ENCODE measurements at regions not wholly inside any gene's neighbourhood (a gene's known extent, or its start where the extent isn't known, plus 50 kb on each side); places are given as distances from the start of the nearest gene placed in this dataset.

DNA sequence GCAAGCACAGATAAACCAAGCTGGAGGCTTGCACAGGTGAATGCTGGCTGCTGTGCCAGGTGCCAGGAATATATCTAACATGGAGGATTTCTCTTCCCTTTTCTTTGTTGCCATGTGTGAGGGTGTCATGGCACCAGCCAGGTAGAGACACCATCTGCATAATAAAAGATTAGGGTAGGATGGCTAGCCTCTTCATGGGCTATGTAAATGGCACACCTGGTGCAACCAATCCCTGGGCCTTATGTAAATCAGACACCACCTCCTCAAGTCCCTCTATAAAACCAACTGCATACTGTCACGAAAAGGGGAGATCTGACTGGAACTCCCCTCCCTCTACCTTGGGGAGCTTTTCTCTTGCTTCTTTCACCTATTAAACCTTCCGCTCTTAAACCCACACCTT is 322.5 kb upstream of the POM121L12 start:
- no peaks in the 10 kb centered on the region for H3K27me3 ChIP-seq (ENCODE audit: control insufficient read depth, insufficient read depth, low read length)
- H3K27ac ChIP-seq (ENCODE audit: low read length), result no peak overlapping the region
- no peak for DNase-seq (ENCODE audit: low read depth, low spot score)
- no peaks in the 10 kb centered on the region for H3K36me3 ChIP-seq (ENCODE audit: control insufficient read depth, insufficient read depth, low read length)
- no CpG with 5 or more reads among the region's 2 CpGs for WGBS (ENCODE audit: insufficient coverage, insufficient read length)
- H3K9me3 ChIP-seq (ENCODE audit: control insufficient read depth, insufficient read depth, low read length), result no peaks in the 10 kb centered on the region
- no peaks in the 10 kb centered on the region for H3K4me1 ChIP-seq (ENCODE audit: control insufficient read depth, insufficient read depth, low read length)
- H3K4me3 ChIP-seq (ENCODE audit: low read length), result no peak overlapping the region

GRCh38 chr7:52711951-52712350 is 323.5 kb upstream of the POM121L12 start:
- Histone ChIP-seq H3K27me3 (ENCODE audit: control insufficient read depth, insufficient read depth, low read length) (no peaks in the 10 kb centered on the region), H3K27ac (ENCODE audit: low read length) (no peak overlapping the region), H3K4me3 (ENCODE audit: low read length) (no peak overlapping the region), H3K36me3 (ENCODE audit: control insufficient read depth, insufficient read depth, low read length) (no peaks in the 10 kb centered on the region), H3K9me3 (ENCODE audit: control insufficient read depth, insufficient read depth, low read length) (no peaks in the 10 kb centered on the region), H3K4me1 (ENCODE audit: control insufficient read depth, insufficient read depth, low read length) (no peaks in the 10 kb centered on the region)
- no CpG with 5 or more reads among the region's 1 CpG for WGBS (ENCODE audit: insufficient coverage, insufficient read length)
- no peak for DNase-seq (ENCODE audit: low read depth, low spot score)

GRCh38 chr7:52708846-52709245 is 326.6 kb upstream of the POM121L12 start:
- H3K4me1 ChIP-seq (ENCODE audit: control insufficient read depth, insufficient read depth, low read length), result no peaks in the 10 kb centered on the region
- H3K36me3 ChIP-seq (ENCODE audit: control insufficient read depth, insufficient read depth, low read length), result no peaks in the 10 kb centered on the region
- WGBS (ENCODE audit: insufficient coverage, insufficient read length), result no CpG with 5 or more reads among the region's 3 CpGs
- no peak for DNase-seq (ENCODE audit: low read depth, low spot score)
- H3K9me3 ChIP-seq (ENCODE audit: control insufficient read depth, insufficient read depth, low read length), result no peaks in the 10 kb centered on the region
- H3K4me3 ChIP-seq (ENCODE audit: low read length), result no peak overlapping the region
- H3K27me3 ChIP-seq (ENCODE audit: control insufficient read depth, insufficient read depth, low read length), result no peaks in the 10 kb centered on the region
- H3K27ac ChIP-seq (ENCODE audit: low read length), result no peak overlapping the region

DNA sequence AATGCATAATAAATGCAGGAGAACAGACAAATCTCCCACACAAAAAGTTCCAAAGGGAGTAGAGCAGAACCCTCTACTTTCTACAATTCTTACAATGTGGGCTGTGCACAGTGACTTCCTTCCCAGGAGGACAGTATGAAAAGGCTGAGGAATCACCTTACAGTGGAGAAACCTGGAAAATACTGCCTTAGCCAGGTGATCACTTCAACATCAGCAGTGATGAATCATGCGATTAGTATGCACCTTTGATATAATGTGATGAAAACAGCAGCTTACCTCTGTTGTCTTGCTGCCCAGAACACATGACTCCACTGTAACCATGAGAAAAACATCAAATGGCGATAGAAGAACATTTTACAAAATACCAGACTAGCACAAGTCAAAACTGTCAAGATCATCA is 329.7 kb upstream of the POM121L12 start:
- H3K9me3 ChIP-seq (ENCODE audit: control insufficient read depth, insufficient read depth, low read length), result no peaks in the 10 kb centered on the region
- no peaks in the 10 kb centered on the region for H3K4me1 ChIP-seq (ENCODE audit: control insufficient read depth, insufficient read depth, low read length)
- H3K27ac ChIP-seq (ENCODE audit: low read length), result no peak overlapping the region
- no peak for DNase-seq (ENCODE audit: low read depth, low spot score)
- no CpG with 5 or more reads among the region's 2 CpGs for WGBS (ENCODE audit: insufficient coverage, insufficient read length)
- H3K27me3 ChIP-seq (ENCODE audit: control insufficient read depth, insufficient read depth, low read length), result no peaks in the 10 kb centered on the region
- H3K36me3 ChIP-seq (ENCODE audit: control insufficient read depth, insufficient read depth, low read length), result no peaks in the 10 kb centered on the region
- H3K4me3 ChIP-seq (ENCODE audit: low read length), result no peak overlapping the region

GRCh38 chr7:52700349-52700748 is 335.1 kb upstream of the POM121L12 start:
- Histone ChIP-seq H3K4me1 (ENCODE audit: control insufficient read depth, insufficient read depth, low read length) (no peaks in the 10 kb centered on the region), H3K27ac (ENCODE audit: low read length) (no peak overlapping the region), H3K36me3 (ENCODE audit: control insufficient read depth, insufficient read depth, low read length) (no peaks in the 10 kb centered on the region), H3K4me3 (ENCODE audit: low read length) (no peak overlapping the region), H3K9me3 (ENCODE audit: control insufficient read depth, insufficient read depth, low read length) (no peaks in the 10 kb centered on the region), H3K27me3 (ENCODE audit: control insufficient read depth, insufficient read depth, low read length) (no peaks in the 10 kb centered on the region)
- no CpG with 5 or more reads among the region's 2 CpGs for WGBS (ENCODE audit: insufficient coverage, insufficient read length)
- no peak for DNase-seq (ENCODE audit: low read depth, low spot score)

- H3K4me3 ChIP-seq (ENCODE audit: low read length), result no peak overlapping the region
- no peaks in the 10 kb centered on the region for H3K9me3 ChIP-seq (ENCODE audit: control insufficient read depth, insufficient read depth, low read length)
- no peaks in the 10 kb centered on the region for H3K27me3 ChIP-seq (ENCODE audit: control insufficient read depth, insufficient read depth, low read length)
- WGBS (ENCODE audit: insufficient coverage, insufficient read length), result no CpG with 5 or more reads among the region's 5 CpGs
- H3K36me3 ChIP-seq (ENCODE audit: control insufficient read depth, insufficient read depth, low read length), result no peaks in the 10 kb centered on the region
- no peak for DNase-seq (ENCODE audit: low read depth, low spot score)
- no peaks in the 10 kb centered on the region for H3K4me1 ChIP-seq (ENCODE audit: control insufficient read depth, insufficient read depth, low read length)
- no peak overlapping the region for H3K27ac ChIP-seq (ENCODE audit: low read length)
Measured at GRCh38 chr7:52695973-52696595, 339.3 kb upstream of the POM121L12 start.

DNA sequence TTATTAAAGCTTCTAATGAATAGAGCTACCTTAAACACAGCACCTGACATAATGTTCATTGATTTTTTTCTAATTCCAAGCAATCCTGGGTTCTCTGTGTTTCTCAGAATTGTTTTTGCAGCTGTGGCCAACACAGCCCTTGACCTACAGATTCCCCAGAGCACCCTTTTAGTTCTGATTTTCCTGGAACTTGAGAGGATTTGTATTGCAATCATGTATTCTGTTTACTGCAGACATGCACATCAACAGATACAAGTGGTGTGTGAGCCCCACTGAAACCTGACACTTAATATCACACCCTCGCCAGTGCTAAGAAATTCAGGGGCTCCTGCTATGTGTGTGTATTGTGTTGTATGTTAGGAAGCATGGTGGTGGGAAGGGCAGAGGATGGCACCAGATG is 344.2 kb upstream of the POM121L12 start:
- no peaks in the 10 kb centered on the region for H3K36me3 ChIP-seq (ENCODE audit: control insufficient read depth, insufficient read depth, low read length)
- H3K9me3 ChIP-seq (ENCODE audit: control insufficient read depth, insufficient read depth, low read length), result no peaks in the 10 kb centered on the region
- no peaks in the 10 kb centered on the region for H3K4me1 ChIP-seq (ENCODE audit: control insufficient read depth, insufficient read depth, low read length)
- H3K4me3 ChIP-seq (ENCODE audit: low read length), result no peak overlapping the region
- DNase-seq (ENCODE audit: low read depth, low spot score), result no peak
- no peaks in the 10 kb centered on the region for H3K27me3 ChIP-seq (ENCODE audit: control insufficient read depth, insufficient read depth, low read length)
- WGBS (ENCODE audit: insufficient coverage, insufficient read length), result no CpG with 5 or more reads among the region's 1 CpG
- no peak overlapping the region for H3K27ac ChIP-seq (ENCODE audit: low read length)

DNA sequence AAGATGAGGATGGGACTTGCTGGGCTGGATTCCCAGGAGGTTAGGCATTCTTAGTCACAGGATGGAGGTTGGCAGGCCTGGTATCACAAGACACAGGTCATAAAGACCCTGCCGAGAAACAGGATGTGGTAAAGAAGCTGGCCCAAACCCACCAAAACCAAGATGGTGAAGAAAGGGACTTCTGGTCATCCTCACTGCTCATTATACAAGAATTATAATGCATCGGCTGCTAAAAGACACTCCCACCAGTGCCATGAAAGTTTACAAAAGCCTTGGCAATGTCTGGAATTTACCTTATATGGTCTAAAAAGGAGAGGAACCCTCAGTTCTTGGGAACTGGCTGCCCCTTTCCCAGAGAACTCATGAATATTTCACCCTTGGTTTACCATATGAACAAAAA is 345.5 kb upstream of the POM121L12 start:
- H3K4me1 ChIP-seq (ENCODE audit: control insufficient read depth, insufficient read depth, low read length), result no peaks in the 10 kb centered on the region
- no peak overlapping the region for H3K4me3 ChIP-seq (ENCODE audit: low read length)
- no CpG with 5 or more reads among the region's 2 CpGs for WGBS (ENCODE audit: insufficient coverage, insufficient read length)
- no peaks in the 10 kb centered on the region for H3K36me3 ChIP-seq (ENCODE audit: control insufficient read depth, insufficient read depth, low read length)
- no peaks in the 10 kb centered on the region for H3K9me3 ChIP-seq (ENCODE audit: control insufficient read depth, insufficient read depth, low read length)
- H3K27me3 ChIP-seq (ENCODE audit: control insufficient read depth, insufficient read depth, low read length), result no peaks in the 10 kb centered on the region
- no peak overlapping the region for H3K27ac ChIP-seq (ENCODE audit: low read length)
- DNase-seq (ENCODE audit: low read depth, low spot score), result no peak

DNA sequence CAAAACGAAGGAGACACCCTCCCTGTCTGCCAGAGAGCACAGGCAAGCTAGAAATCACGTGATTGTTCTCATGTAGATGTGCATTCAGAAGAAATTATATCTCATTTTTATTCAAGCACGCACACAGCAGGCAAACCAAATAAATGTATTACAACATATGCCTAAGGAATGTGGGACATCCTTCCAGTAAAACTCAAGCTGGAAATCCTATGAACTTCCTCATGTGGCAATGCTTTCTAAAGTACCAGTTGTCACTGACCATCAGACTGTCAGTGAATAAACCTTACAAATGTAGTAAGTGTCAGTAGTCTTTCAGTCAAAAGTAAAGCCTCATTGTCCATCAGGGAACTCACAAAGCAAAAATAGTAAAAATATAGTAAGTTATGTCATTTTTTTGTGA is 350.1 kb upstream of the POM121L12 start:
- H3K36me3 ChIP-seq (ENCODE audit: control insufficient read depth, insufficient read depth, low read length), result no peaks in the 10 kb centered on the region
- H3K9me3 ChIP-seq (ENCODE audit: control insufficient read depth, insufficient read depth, low read length), result no peaks in the 10 kb centered on the region
- H3K27me3 ChIP-seq (ENCODE audit: control insufficient read depth, insufficient read depth, low read length), result no peaks in the 10 kb centered on the region
- H3K27ac ChIP-seq (ENCODE audit: low read length), result no peak overlapping the region
- WGBS (ENCODE audit: insufficient coverage, insufficient read length), result no CpG with 5 or more reads among the region's 3 CpGs
- H3K4me3 ChIP-seq (ENCODE audit: low read length), result no peak overlapping the region
- DNase-seq (ENCODE audit: low read depth, low spot score), result no peak
- no peaks in the 10 kb centered on the region for H3K4me1 ChIP-seq (ENCODE audit: control insufficient read depth, insufficient read depth, low read length)

- no peaks in the 10 kb centered on the region for H3K36me3 ChIP-seq (ENCODE audit: control insufficient read depth, insufficient read depth, low read length)
- no CpG with 5 or more reads among the region's 2 CpGs for WGBS (ENCODE audit: insufficient coverage, insufficient read length)
- no peaks in the 10 kb centered on the region for H3K9me3 ChIP-seq (ENCODE audit: control insufficient read depth, insufficient read depth, low read length)
- H3K4me1 ChIP-seq (ENCODE audit: control insufficient read depth, insufficient read depth, low read length), result no peaks in the 10 kb centered on the region
- H3K4me3 ChIP-seq (ENCODE audit: low read length), result no peak overlapping the region
- no peak overlapping the region for H3K27ac ChIP-seq (ENCODE audit: low read length)
- no peak for DNase-seq (ENCODE audit: low read depth, low spot score)
- H3K27me3 ChIP-seq (ENCODE audit: control insufficient read depth, insufficient read depth, low read length), result no peaks in the 10 kb centered on the region
Measured at GRCh38 chr7:52684388-52684787, 351.0 kb upstream of the POM121L12 start.

GRCh38 chr7:52682993-52683392 is 352.4 kb upstream of the POM121L12 start:
- Histone ChIP-seq H3K4me1 (ENCODE audit: control insufficient read depth, insufficient read depth, low read length) (no peaks in the 10 kb centered on the region), H3K27ac (ENCODE audit: low read length) (no peak overlapping the region), H3K27me3 (ENCODE audit: control insufficient read depth, insufficient read depth, low read length) (no peaks in the 10 kb centered on the region), H3K36me3 (ENCODE audit: control insufficient read depth, insufficient read depth, low read length) (no peaks in the 10 kb centered on the region), H3K4me3 (ENCODE audit: low read length) (no peak overlapping the region), H3K9me3 (ENCODE audit: control insufficient read depth, insufficient read depth, low read length) (no peaks in the 10 kb centered on the region)
- no CpG with 5 or more reads among the region's 3 CpGs for WGBS (ENCODE audit: insufficient coverage, insufficient read length)
- no peak for DNase-seq (ENCODE audit: low read depth, low spot score)

All from iPS DF 6.9 (cell line).